NCI-H748 (cell line): ENCODE measurements at regions not wholly inside any gene's neighbourhood (a gene's known extent, or its start where the extent isn't known, plus 50 kb on each side); places are given as distances from the start of the nearest gene placed in this dataset.

Experiments
- DNase-seq: peaks from one replicate; lab custom pipeline; 2025; ENCODE audit not compliant: unreplicated experiment; lab: John Stamatoyannopoulos, UW

DNA sequence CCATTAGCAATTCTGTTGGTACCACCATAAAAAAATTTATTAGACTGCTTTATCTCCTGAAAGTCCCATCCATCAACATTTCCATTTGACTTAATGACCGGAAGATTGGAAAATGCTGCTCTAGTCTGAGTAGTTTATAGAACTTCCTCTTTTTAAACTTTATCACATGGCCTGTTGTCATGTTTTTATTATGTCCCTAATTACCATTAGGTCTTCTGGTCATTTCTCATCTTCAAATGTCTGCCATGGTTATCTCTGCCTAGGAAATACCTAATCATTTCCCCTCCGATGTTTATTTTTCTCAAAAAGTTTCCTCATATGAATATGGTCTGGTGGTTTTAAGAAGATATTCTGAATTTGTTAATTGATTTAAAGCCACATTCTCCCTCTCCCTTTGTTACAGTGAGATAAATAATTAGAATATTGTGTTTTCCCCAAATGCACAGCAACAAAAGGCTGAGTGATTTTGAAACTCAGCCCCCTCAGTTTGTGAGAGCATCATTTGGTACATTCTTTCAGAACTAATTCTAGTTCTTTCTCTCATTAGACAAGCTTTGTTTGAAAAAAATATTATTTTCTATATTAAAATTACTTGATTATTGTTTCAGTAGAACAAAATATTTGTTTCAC is 317.1 kb upstream of the ST6GAL2 start:
- DNase-seq: no peak

DNA sequence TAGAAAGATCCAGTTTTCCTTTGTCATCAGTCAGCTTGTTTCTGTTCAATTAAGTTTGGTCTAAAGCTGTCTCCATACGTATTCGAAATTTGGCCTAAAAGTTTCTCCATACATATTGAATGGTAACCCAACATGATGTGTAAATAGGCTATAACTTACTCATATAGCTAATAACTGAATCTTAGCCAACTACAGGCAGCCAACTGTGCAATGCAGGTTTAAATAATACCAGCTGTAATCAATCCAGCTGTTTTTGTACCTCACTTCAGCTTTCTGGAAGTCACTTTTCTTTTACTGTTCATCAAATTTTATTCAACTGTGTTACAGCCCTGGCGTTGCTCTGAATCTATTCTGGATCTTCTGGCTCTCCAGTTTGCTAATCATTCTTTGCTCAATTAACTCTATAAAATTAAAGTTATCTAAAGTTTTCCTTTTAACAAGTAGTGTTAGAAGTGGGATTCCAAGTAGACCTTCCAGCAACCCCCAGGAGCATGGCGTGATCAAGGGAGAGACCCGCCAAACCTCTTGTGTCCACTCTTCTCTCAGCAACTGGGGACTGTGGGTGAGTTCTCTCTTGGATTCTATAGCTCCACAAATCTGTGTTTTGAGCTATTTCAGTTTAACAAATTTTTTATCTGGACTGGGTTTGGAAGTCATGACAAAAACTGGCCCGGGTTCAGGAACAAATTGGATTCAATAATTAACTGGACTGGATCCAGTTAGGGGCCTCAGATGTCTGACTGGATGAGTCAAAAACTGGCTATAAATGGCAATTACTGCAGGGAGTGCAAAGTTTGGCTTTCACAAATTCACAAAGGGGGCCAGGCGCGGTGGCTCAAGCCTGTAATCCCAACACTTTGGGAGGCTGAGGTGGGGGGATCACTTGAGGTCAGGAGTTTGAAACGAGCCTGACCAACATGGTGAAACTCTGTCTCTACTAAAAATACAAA is 329.7 kb upstream of the ST6GAL2 start:
- DNase-seq: no peak

DNA sequence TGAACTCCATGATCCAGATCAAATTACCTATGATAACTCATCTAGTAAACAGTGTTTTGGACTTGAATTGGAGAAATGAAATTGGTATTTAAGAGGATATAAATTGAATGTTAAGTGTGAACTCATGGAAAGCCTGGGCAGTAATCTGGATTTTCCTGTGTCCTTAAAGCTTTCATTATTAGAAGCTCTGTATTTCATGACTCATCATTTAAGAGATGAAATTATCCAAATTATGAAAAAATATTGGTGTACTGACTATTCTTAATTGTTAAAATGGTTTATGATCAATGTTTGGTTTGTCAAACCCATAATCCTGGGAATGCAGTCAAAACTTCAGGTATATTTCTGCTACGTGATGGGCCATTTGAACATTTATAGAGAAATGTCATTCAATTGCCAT is 332.2 kb upstream of the ST6GAL2 start:
- DNase-seq: no peak

DNA sequence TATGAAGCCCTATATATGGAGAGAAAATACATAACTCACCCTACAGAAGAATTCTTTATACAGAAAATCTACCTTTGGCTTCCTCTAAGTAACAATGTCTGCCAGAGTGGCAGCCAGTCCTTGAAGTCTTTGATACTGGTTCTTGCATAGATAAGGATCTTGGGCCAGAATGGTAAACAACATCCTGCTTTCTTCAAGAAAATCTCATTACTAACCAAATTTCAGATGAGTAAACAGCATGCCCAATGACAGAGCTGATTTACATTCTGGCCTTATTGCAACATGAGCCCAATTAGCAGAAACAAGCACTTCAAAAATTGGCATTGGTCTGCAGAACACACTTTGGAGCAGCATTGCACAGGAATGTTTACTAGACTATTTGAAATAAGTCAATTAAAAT is 336.5 kb upstream of the ST6GAL2 start:
- DNase-seq: no peak

DNA sequence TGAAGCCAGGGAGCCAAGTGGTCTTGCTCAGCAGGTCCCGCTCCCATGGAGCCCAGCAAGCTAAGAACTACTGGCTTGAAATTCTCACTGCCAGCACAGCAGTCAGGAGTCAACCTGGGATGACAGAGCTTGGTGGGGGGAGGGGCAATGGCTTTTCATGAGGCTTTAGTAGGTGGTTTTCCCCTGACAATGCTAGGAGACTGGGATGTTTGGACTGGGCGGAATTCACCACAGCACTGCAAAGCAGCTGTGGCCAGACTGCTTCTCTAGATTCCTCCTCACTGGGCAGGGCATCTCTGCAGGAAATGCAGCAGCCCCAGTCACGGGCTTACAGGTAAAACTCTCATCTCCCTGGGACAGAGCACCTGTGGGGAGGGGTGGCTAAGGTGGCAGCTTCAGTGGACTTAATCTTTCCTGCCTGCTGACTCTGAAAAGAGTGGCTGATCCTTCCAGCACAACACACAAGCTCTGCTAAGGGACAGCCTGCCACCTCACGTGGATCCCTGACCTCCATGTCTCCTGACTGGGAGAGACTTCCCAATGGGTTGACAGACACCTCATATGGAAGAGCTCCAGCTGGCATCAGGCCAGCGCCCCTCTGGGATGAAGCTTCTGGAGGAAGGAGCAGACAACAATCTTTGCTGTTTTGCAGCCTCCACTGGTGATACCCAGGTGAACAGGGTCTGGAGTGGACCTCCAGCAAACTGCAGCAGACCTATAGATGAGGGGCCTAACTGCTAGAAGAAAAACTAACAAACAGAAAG is 349.7 kb upstream of the ST6GAL2 start:
- DNase-seq: no peak

DNA sequence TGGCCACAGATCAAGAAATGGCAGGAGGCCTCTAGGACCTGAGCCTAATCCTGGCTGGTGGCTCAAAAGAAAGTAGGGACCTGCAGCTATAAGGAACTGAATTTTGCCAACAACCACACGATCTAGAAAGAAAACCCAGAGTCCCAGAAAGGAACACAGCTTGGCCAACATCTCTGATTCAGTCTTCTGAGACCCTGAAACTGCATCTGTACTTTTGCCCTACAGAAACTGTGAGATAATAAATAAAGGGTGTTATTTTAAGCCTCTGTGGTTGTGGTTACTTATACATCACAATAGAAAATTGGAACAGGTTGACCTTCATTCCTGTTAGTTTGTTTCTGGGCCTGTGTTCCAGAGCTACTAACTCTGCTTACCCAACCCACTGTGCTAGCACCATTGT is 356.8 kb upstream of the ST6GAL2 start:
- no peak for DNase-seq

DNA sequence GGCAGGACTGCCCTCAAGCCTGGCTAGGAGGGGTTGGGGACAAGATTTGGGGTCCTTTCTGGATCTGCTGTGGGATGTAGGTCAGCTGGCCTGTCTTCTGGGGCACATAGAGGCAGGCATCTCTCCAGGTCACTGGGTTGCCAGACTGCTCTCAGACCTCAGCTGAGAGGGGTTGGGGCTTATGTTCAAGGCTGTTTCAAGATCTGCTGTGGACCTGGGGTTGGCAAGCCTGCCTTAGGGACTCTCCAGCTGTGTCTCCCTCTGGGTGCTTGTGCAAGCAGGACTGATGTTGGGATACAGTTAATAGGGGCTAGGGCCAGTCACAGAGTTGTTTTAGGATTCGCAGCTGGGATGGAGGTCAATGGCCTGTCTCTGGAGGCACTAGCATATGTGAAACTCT is 363.0 kb upstream of the ST6GAL2 start:
- no peak for DNase-seq

DNA sequence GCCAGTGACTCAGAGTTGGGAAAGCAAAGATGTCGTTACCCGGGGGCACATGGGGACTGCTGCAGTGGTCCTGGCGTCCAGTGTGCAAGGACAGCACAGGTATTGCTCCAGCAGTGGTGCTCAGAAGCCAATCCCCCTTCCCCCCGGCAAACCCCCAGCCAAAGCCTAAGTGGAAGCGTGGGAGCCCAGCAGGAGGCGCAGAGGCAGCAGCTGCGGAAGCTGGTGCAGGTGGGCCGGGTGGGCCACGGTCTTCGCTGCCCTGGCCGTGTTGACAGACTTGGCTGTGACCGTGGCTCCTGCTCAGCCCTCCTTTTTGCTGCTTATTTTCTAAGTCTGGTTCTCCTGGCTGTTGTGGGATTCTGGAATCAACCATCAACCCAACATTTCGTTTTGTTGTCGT is 369.8 kb upstream of the ST6GAL2 start:
- no peak for DNase-seq

DNA sequence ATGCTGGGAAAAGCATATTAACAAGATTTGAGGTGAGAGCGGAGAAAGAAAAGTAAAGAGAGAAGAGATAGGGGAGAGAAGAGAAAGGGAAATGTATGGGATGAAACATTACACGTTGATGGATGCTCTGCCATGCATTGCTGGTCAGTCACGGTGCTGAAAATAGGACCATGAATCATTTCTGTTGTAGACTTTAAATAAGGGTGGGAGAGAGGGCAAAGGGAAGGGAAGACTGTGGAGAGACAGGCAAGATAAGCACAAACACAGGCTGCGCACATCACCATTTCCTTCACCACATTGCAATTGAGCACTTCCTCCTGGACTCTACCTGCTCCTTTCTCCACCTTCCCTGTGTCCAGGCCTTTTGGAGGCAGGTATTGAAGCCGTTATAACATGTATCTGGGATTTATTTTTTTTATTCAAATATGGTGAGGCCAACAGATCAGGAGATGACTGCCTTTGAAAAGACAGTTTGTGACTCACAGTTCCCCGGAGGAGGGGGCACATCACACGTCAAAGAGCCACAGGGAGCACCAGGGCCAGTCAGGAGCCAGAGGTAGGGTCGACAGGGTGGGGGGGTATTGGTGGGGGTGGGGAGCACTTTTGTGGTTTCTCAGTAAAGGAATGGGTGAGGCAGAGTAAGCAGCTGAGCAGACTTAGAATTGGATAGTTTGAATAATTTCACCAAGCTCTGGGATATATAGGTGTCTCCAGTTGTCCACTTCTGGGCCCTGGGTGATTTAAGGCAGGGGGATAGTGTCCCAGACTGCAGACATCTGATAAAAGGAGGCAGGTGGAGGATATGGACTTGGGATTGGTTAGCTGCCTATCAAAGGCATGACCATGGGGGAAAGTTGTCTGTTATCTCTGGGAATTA is 372.8 kb upstream of the ST6GAL2 start:
- DNase-seq: no peak

DNA sequence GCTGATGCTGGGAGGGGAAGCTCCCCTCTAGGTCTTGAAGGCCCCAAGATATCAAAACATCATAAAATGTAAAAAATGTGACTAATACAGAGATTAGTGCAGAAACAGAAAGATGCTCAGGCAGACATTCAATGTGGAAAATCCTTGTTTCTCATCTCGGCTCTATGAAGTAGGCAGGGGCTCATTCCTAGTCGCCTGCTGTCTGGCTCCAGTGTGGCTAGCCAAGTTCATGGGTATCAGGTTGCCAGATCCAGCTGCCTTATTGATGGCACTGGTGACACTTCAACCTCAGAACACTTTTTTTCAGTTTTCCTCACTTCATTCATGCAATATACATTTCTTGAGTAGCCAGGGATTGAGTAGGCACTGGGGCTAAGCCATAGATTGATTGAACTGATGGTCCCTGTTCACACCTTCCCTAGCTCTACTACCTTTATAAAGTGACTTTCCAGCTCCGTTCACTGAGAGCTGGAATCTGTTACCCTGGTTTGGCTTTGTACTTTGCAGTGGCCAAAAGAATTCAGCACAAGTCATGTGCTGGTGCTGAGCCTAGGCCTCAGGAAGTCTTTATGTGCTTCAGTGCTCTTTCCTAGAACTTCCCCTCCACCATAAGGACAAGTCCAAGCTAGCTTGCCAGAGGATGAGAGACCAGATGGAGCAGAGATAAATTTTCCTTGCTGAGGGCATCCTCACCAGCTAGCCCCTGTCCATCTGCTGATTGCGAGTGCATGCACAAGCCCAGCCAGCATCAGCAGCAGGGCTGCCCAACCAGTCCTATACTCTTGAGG is 373.6 kb upstream of the ST6GAL2 start:
- DNase-seq: no peak

DNA sequence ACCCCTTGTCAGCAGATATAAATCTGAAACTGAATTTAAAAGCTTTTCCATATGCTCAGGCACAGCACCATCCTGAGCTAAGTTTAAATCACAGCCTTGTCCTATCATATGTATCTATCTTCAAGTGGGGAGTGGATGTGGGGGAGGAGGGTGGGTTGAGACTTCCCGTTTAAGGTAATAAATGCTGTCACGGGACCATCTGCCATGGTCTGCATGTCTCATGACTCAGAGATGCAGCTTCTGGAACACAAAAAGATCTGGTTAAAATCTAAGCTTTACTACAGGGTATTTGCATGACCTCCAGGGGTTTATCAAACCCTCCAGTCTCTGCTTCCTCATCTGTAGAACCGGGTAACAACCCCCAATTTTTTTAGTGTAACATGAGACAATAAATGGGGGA is 377.7 kb upstream of the ST6GAL2 start:
- DNase-seq: no peak

DNA sequence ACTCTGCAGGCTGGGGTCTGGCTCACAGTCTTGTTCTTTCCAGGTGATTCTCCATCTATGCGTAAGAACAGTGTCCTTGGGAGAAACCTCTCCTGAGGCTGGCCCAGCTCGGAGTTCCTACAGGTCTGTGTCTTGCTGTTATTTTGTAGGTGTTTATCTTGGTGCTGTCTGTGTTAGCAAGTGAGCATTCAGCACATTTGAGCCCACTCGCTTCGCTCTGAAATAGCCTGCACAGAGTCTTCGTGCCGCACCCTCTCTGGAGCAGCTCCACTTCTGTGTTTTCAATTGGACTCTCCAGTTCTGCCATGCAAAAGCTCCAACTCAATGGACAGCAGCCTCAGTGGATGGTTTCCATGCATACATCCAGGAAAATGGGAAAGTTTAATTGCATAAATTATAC is 378.2 kb upstream of the ST6GAL2 start:
- no peak for DNase-seq

DNA sequence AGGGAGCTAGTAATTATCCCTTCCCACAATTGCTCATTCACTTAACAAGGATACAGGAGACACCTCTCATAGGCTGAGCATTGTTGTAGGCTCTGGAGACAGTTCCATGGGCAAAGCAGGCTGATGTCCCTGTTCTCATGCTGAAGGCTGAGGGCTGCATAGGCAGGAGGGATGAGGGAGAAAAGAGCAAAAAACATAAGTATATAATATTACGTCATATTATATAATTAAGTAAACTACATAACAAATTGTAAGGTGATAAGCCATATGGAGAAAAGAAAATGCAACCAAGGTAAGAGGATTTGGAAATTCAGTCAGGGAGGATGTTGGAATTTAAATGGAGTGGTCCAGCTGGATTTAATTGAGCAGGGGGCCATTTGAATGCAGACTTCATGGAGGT is 380.6 kb upstream of the ST6GAL2 start:
- DNase-seq: no peak

DNA sequence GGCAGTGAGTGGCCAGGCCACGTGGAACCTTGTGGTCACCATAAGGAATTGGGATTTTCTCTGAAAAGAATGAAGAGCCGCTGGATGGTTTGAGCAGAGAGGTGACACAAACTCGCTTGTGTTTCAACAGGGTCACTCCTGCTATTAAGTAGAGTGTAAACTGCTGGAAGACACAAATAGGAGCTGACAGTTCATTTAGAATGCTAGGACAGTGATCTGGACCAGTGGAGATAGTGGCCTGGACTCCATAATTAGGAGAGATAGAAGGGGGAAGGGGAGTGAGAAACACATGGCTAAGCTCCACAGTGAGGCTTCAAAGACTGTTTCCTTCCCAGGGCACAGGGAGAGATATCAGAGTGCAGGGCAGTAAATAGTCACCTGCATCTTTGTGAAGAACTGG is 381.1 kb upstream of the ST6GAL2 start:
- no peak for DNase-seq

DNA sequence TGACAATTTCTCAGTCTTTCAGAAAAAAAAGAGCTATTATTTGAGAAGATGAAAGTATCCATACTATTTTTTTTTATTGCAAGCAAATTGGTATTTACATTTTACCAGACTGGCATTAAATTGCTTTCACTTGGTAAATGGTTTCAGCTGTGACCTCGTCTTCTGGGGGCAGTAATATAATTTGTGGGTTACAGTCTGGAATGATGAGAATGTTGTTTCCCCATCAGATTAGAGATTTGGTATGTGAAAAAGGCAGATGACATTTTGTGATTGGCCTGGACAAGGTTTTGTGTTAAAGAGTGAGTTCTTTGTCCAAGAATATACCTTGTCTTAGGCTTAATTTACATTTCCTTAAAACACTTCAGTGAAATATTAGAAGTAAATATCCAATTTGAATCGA is 390.1 kb upstream of the ST6GAL2 start:
- no peak for DNase-seq

DNA sequence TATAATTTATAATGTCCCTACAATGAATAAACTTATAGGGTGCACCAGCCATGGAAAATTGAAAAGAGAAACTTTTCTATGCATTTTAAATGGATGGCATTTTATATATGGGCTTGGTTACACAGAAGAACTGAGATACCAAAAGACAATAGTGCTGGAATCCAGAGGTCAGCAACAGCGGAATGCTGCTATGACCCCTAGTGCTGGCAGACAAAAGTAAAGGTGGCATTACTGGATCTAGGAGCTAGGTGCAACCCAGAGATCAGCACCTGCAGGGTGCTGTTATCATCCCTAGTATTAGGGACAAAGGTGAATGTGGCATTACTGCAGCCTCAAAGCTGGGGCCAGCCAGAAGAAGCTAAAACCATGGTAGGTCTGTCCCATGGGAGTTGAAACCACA is 392.7 kb upstream of the ST6GAL2 start:
- DNase-seq: no peak

DNA sequence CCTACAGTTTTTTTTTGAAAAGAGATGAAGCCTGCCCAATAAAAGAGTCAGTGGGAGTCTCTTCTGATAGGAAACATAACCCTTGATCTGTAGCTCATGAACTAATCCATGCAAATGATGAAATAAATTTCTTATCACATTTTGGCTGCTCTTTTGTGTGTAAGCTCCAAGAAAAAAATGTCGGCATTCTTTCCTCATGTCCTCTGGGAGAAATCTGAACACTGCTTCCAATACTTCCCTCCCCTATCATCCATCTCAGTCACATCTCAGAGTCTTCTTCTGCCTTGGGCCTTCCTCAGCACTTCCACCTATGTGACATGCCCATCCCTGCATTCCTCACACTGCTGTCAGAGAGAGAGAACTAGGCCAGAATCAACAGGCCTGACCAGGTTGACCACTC is 395.7 kb upstream of the ST6GAL2 start:
- no peak for DNase-seq

DNA sequence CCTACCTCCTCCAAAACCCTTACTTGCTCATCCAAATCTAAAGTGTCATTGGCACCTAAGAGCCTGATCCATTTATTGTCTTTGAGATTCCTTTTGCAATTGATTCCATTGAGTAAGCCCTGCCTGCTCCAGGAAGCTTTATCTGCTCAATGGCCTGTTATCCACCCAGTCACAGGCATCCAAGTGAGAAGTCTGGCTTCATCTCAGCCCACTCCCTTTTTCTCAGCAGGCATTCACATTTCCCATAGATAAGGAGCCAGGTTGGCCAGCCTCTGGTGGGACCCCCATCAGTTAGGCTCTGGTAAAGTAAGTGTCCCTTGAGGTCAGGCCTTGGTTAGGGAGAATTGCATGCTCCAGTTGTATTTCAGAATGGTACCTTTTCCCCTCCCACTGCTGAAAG is 396.2 kb upstream of the ST6GAL2 start:
- no peak for DNase-seq

DNA sequence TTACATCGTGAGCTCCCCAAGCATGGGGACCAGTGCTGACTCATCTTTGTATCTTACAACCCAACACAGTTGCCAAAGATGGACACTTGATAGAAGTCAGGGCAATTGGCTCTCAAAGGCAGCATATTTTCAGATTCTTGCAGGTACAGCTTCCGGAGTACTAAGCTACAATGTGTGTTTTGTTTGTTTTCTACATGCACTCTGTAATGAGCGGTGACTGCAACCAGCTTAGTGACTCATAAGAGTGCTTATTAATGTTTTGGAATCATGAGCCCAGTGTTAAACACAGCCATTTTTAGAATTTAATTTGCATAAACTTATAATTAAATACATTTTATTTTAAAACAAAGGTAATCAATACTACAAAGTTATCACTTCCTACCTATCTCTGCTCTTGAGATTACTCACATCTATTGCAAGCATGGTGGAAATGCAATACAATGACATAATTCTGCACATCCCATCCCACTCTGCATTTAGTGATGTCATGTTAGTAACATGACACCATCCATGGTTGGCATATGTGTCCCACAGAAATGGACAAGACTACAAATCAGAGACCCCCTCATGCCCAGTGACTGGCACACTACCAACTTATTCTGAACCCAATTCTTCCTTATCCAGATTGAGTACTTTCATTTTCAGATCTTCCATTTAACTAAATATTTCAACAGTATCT is 399.8 kb upstream of the ST6GAL2 start:
- DNase-seq: no peak

DNA sequence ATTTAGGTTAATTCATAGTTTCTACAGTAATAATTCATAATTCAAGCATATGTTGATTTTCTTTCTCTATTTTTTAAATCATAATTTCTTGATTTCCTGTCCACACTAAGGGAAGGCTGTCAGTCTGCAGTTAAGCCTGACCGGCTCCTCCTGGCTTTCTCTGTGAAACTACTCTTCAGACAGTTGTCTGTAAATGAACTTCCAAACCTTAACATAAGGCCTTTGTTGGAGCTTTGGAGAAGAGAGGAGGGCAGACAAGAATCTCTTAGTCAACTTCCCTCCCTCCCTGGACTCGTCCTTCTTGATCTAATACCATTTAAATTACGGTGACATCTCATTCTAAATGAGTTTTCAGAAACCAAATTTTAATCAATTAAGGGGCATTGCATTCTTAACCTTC is 404.1 kb upstream of the ST6GAL2 start:
- no peak for DNase-seq
